GM12878 (cell line): ENCODE measurements at regions not wholly inside any gene's neighbourhood (a gene's known extent, or its start where the extent isn't known, plus 50 kb on each side); places are given as distances from the start of the nearest gene placed in this dataset.
A peak's percentile ranks its signal among the peaks of the same experiment; 100 is the strongest.

Experiments used
- BCL3 ChIP-seq: IDR thresholded peaks from 2 replicates; pipeline ENCODE4 v1.6.1; 2011; ENCODE audit warnings: borderline replicate concordance, low read depth, mild to moderate bottlenecking, moderate library complexity, low read length; ENCODE audit not compliant: insufficient read depth, poor library complexity, severe bottlenecking
- GABPA ChIP-seq: IDR thresholded peaks from 2 replicates; pipeline ENCODE4 v1.6.1; 2014; ENCODE audit warnings: antibody characterized with exemption, low read depth, mild to moderate bottlenecking, inconsistent platforms
- HDGF ChIP-seq: fragments of 450-650 bp; IDR thresholded peaks from 2 replicates; pipeline ENCODE4 v1.6.1; 2016; ENCODE audit warnings: antibody characterized with exemption
- MTA3 ChIP-seq: IDR thresholded peaks from 2 replicates; pipeline ENCODE4 v1.6.1; 2012; ENCODE audit warnings: low read length, inconsistent platforms, borderline replicate concordance
- ZNF24 ChIP-seq: fragments of 450-650 bp; IDR thresholded peaks from 2 replicates; pipeline ENCODE4 v1.6.1; 2017; ENCODE audit warnings: antibody characterized with exemption, mild to moderate bottlenecking
- ZZZ3 ChIP-seq: IDR thresholded peaks from 2 replicates; pipeline ENCODE4 v1.6.1; 2011; ENCODE audit warnings: low read depth; ENCODE audit not compliant: control insufficient read depth, insufficient read length
- TF ChIP-seq, protein P1 (sequence below): IDR thresholded peaks from 2 replicates; pipeline ENCODE4 v1.6.1; 2012; ENCODE audit warnings: improper control_type of control experiment, low read depth, low read length; ENCODE audit not compliant: insufficient replicate concordance

DNA sequence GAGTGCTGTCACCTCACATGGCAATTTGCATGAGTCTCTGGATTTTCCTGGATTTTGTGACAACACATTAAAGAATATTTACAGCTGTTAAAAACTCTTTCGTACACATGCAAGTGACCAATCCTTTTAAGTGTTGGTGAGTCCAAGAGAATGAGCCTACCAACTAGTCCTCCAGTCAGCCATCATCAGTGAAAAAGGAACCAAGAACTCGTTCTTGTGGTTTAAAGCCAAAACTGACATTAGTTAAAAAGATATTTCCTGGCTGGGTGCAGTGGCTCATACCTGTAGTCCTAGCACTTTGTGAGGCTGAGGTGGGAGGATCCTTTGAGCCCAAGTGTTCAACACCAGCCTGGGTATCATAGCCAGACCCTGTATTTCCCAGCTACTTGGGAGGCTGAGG is 215.4 kb upstream of the ITGA4 start (continued):
- TF ChIP-seq, protein P1, sequence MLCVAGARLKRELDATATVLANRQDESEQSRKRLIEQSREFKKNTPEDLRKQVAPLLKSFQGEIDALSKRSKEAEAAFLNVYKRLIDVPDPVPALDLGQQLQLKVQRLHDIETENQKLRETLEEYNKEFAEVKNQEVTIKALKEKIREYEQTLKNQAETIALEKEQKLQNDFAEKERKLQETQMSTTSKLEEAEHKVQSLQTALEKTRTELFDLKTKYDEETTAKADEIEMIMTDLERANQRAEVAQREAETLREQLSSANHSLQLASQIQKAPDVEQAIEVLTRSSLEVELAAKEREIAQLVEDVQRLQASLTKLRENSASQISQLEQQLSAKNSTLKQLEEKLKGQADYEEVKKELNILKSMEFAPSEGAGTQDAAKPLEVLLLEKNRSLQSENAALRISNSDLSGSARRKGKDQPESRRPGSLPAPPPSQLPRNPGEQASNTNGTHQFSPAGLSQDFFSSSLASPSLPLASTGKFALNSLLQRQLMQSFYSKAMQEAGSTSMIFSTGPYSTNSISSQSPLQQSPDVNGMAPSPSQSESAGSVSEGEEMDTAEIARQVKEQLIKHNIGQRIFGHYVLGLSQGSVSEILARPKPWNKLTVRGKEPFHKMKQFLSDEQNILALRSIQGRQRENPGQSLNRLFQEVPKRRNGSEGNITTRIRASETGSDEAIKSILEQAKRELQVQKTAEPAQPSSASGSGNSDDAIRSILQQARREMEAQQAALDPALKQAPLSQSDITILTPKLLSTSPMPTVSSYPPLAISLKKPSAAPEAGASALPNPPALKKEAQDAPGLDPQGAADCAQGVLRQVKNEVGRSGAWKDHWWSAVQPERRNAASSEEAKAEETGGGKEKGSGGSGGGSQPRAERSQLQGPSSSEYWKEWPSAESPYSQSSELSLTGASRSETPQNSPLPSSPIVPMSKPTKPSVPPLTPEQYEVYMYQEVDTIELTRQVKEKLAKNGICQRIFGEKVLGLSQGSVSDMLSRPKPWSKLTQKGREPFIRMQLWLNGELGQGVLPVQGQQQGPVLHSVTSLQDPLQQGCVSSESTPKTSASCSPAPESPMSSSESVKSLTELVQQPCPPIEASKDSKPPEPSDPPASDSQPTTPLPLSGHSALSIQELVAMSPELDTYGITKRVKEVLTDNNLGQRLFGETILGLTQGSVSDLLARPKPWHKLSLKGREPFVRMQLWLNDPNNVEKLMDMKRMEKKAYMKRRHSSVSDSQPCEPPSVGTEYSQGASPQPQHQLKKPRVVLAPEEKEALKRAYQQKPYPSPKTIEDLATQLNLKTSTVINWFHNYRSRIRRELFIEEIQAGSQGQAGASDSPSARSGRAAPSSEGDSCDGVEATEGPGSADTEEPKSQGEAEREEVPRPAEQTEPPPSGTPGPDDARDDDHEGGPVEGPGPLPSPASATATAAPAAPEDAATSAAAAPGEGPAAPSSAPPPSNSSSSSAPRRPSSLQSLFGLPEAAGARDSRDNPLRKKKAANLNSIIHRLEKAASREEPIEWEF = no peak
- TF ChIP-seq GABPA (0 out of 2 replicates have a peak, but pooled peaks have one; percentile 11), MTA3 (no peak), ZNF24 (no peak), ZZZ3 (no peak), BCL3 (no peak), HDGF (no peak)
